Vagina (tissue), 2 donors: ENCODE measurements at regions not wholly inside any gene's neighbourhood (a gene's known extent, or its start where the extent isn't known, plus 50 kb on each side); places are given as distances from the start of the nearest gene placed in this dataset.

ENCODE experiments used
- DNase-seq, 2 donors: peaks; one replicate each; pipeline ENCODE4 v3.0.0-alpha.2; 2017; ENCODE audit errors: extremely low spot score in 2 of 2
- H3K27ac ChIP-seq: fragments of 200-600 bp; sonication (generic); one replicate; pipeline ENCODE4 v1.5.1; 2019
- H3K27me3 ChIP-seq: fragments of 200-600 bp; sonication (generic); one replicate; pipeline ENCODE4 v1.5.1; 2019
- H3K36me3 ChIP-seq, 2 donors: fragments of 200-600 bp; sonication (generic); one replicate each; pipeline ENCODE4 v1.5.1; 2017 to 2019
- H3K4me1 ChIP-seq: fragments of 200-600 bp; sonication (generic); one replicate; pipeline ENCODE4 v1.5.1; 2019
- H3K4me3 ChIP-seq, 2 donors: fragments of 200-600 bp; sonication (generic); 1 replicate in 1 of 2; 2 replicates in 1 of 2; pipeline ENCODE4 v1.5.1; 2016 to 2019
- H3K9me3 ChIP-seq: fragments of 200-600 bp; sonication (generic); one replicate; pipeline ENCODE4 v1.5.1; 2019
- POLR2A ChIP-seq, 2 donors: fragments of 450-650 bp; IDR thresholded peaks; one replicate each; pipeline ENCODE4 v1.6.1; 2017; ENCODE audit warnings: antibody characterized with exemption in 2 of 2, mild to moderate bottlenecking in 2 of 2, moderate library complexity in 2 of 2
- POLR2AphosphoS5 ChIP-seq, 2 donors: sonication (generic); formaldehyde crosslinking; IDR thresholded peaks; one replicate each; pipeline ENCODE4 v1.9.0; 2017; ENCODE audit warnings: antibody characterized with exemption in 2 of 2, mild to moderate bottlenecking in 2 of 2, low read depth in 1 of 2; ENCODE audit not compliant: insufficient read depth in 1 of 2
- intact Hi-C: fragments of 100-400 bp; cut with DNase I; formaldehyde crosslinking; loops from one replicate; pipeline ENCODE4 v1.15.1; 2023
- TF ChIP-seq, protein P1 (sequence below), 3 experiments: fragments of 450-650 bp in 2 of 3; fragments of 200-600 bp in 1 of 3; sonication (generic) in 1 of 3; IDR thresholded peaks; one replicate each; pipeline ENCODE4 v1.5.1; 2017 to 2019; ENCODE audit warnings: antibody characterized with exemption in 3 of 3, mild to moderate bottlenecking in 2 of 3, moderate library complexity in 2 of 3

DNA sequence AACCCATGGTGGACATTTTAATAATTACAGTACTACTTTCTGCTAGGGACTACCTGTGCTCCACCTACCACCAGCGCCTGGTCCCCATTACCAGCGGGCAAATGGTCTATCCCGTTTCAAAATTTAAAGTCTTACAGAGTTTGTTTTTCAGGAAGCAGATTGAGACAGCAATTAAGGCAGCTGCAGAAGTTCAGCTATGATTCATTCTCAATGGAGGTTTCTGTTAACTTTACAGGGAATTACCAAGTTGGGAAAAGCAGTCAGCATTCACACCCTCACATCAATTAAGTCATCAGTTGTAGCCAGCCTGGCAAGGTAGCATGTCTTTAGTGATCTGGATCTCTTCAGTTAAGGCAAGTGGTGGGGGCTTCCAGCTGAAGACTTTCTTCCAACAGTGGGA lies 410.6 kb upstream of the DAB2 start:
- Histone ChIP-seq H3K9me3 (no peaks in the 10 kb centered on the region), H3K27me3 (no peaks in the 10 kb centered on the region), H3K36me3 (no peaks in the 10 kb centered on the region), H3K27ac (no peak overlapping the region), H3K4me3 (no peak overlapping the region), H3K4me1 (no peaks in the 10 kb centered on the region)
- intact Hi-C loops: no loop called here
- no peak for TF ChIP-seq POLR2AphosphoS5 (IDR thresholded peaks at IDR 0.05; ENCODE audit: insufficient read depth in 1 of 2, low read depth in 1 of 2)
- TF ChIP-seq, protein P1, sequence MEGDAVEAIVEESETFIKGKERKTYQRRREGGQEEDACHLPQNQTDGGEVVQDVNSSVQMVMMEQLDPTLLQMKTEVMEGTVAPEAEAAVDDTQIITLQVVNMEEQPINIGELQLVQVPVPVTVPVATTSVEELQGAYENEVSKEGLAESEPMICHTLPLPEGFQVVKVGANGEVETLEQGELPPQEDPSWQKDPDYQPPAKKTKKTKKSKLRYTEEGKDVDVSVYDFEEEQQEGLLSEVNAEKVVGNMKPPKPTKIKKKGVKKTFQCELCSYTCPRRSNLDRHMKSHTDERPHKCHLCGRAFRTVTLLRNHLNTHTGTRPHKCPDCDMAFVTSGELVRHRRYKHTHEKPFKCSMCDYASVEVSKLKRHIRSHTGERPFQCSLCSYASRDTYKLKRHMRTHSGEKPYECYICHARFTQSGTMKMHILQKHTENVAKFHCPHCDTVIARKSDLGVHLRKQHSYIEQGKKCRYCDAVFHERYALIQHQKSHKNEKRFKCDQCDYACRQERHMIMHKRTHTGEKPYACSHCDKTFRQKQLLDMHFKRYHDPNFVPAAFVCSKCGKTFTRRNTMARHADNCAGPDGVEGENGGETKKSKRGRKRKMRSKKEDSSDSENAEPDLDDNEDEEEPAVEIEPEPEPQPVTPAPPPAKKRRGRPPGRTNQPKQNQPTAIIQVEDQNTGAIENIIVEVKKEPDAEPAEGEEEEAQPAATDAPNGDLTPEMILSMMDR (IDR thresholded peaks at IDR 0.05): no peak
- DNase-seq: no peak

GRCh38 chr5:39829441-39829840 lies 404.7 kb upstream of the DAB2 start:
- no peak overlapping the region for H3K4me3 ChIP-seq
- H3K9me3 ChIP-seq: no peaks in the 10 kb centered on the region
- H3K27ac ChIP-seq: no peak overlapping the region
- no peaks in the 10 kb centered on the region for H3K4me1 ChIP-seq
- no peaks in the 10 kb centered on the region for H3K27me3 ChIP-seq
- intact Hi-C loops: no loop called here
- DNase-seq: no peak
- H3K36me3 ChIP-seq: no peaks in the 10 kb centered on the region
- TF ChIP-seq POLR2AphosphoS5 (IDR thresholded peaks at IDR 0.05; ENCODE audit: insufficient read depth in 1 of 2, low read depth in 1 of 2) (no peak), POLR2A (IDR thresholded peaks at IDR 0.05) (no peak)
- TF ChIP-seq, protein P1 (IDR thresholded peaks at IDR 0.05): no peak

DNA sequence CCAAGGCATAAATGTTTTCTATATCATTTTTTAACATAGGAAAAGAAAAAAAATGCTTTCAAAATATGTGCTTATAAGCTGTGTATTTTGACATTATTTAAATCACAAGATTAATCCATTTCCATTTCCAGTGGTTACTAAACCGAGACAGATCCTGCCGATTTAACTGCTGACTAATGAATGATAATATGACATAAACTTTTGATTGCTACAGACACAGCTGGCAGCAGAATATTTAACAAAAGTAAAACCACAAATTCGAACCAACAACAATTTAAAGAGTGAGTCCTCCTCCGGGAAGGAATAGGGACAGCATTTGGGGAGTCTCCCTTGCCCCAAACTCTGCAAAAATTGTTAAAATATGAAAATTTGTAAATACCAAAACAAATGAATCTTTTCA lies 401.3 kb upstream of the DAB2 start:
- Histone ChIP-seq H3K27ac (no peak overlapping the region), H3K27me3 (no peaks in the 10 kb centered on the region), H3K4me3 (no peak overlapping the region), H3K9me3 (no peaks in the 10 kb centered on the region), H3K36me3 (no peaks in the 10 kb centered on the region), H3K4me1 (no peaks in the 10 kb centered on the region)
- no peak for DNase-seq
- TF ChIP-seq, protein P1 (IDR thresholded peaks at IDR 0.05): no peak
- no peak for TF ChIP-seq POLR2AphosphoS5 (IDR thresholded peaks at IDR 0.05; ENCODE audit: insufficient read depth in 1 of 2, low read depth in 1 of 2)
- no peak for TF ChIP-seq POLR2A (IDR thresholded peaks at IDR 0.05)
- intact Hi-C loops: no loop called here

DNA sequence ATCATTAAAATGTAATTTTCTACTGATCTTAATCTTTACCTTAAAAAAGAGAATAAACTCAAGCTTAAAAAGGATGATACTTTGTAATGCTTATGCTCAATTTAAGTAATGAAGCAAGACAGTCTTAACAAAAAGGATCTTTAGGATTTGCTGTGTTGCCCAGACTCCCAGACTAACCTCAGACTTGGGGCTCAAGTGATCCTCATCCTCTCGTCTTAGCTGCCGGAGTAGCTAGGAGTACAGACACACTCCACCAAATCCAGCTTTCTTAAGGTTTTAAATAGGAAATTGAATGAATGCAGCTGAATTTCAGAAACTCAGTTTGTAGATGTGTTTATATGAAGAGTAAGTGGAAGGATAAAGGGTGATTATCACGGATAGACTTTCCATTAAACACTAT lies 400.5 kb upstream of the DAB2 start:
- Histone ChIP-seq H3K4me3 (no peak overlapping the region), H3K36me3 (no peaks in the 10 kb centered on the region), H3K4me1 (no peaks in the 10 kb centered on the region), H3K27me3 (no peaks in the 10 kb centered on the region), H3K27ac (no peak overlapping the region), H3K9me3 (no peaks in the 10 kb centered on the region)
- intact Hi-C loops: no loop called here
- TF ChIP-seq, protein P1 (IDR thresholded peaks at IDR 0.05): no peak
- TF ChIP-seq POLR2A (IDR thresholded peaks at IDR 0.05): no peak
- no peak for TF ChIP-seq POLR2AphosphoS5 (IDR thresholded peaks at IDR 0.05; ENCODE audit: insufficient read depth in 1 of 2, low read depth in 1 of 2)
- no peak for DNase-seq

GRCh38 chr5:39822020-39822419 lies 397.2 kb upstream of the DAB2 start:
- intact Hi-C loops: no loop called here
- no peaks in the 10 kb centered on the region for H3K27me3 ChIP-seq
- H3K9me3 ChIP-seq: no peaks in the 10 kb centered on the region
- no peak overlapping the region for H3K4me3 ChIP-seq
- H3K36me3 ChIP-seq: no peaks in the 10 kb centered on the region
- no peak overlapping the region for H3K27ac ChIP-seq
- DNase-seq: no peak
- H3K4me1 ChIP-seq: no peaks in the 10 kb centered on the region
- no peak for TF ChIP-seq POLR2AphosphoS5 (IDR thresholded peaks at IDR 0.05; ENCODE audit: insufficient read depth in 1 of 2, low read depth in 1 of 2)
- TF ChIP-seq, protein P1 (IDR thresholded peaks at IDR 0.05): no peak
- no peak for TF ChIP-seq POLR2A (IDR thresholded peaks at IDR 0.05)
